GM12891 (cell line): ENCODE measurements at regions not wholly inside any gene's neighbourhood (a gene's known extent, or its start where the extent isn't known, plus 50 kb on each side); places are given as distances from the start of the nearest gene placed in this dataset.

Experiments
- PAX5 ChIP-seq: IDR thresholded peaks from 2 replicates; pipeline ENCODE4 v1.6.1; 2011; ENCODE audit warnings: low read length, moderate library complexity, mild to moderate bottlenecking; ENCODE audit not compliant: insufficient read depth, severe bottlenecking
- POLR2A ChIP-seq: IDR thresholded peaks from 2 replicates; pipeline ENCODE4 v1.6.1; 2011; ENCODE audit warnings: low read depth, low read length, control low read depth
- POLR2AphosphoS5 ChIP-seq: IDR thresholded peaks from 2 replicates; pipeline ENCODE4 v1.6.1; 2011; ENCODE audit warnings: low read depth, low read length, control low read depth
- POU2F2 ChIP-seq: IDR thresholded peaks from 2 replicates; pipeline ENCODE4 v1.6.1; 2011; ENCODE audit warnings: low read depth, mild to moderate bottlenecking, control low read depth, low read length, moderate library complexity
- SPI1 ChIP-seq: IDR thresholded peaks from 2 replicates; pipeline ENCODE4 v1.6.1; 2011; ENCODE audit warnings: low read depth, low read length, control low read depth

DNA sequence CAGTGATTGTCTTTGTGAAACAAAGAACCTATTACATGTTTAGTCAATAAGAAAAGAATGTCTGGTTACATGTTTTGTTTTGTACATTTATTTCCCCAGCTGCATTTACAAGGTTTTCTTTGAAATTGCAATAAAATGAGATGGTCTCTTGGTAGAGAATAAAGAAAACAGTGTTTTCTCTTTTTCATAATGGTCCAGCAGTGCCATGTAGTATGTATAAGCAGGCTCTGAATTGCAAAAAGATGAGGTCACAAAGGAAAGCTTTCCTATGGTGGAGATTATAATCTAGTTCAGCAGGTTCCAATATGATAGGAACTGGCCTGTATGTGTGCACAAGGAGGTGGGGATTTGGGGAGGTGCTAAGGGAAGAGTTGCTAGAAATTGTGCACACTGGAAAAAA, 1417.3 kb downstream of the STIM2 start:
- TF ChIP-seq POLR2AphosphoS5 = no peak
- no peak for TF ChIP-seq POU2F2
- TF ChIP-seq POLR2A = no peak
- no peak for TF ChIP-seq SPI1
- no peak for TF ChIP-seq PAX5
